SK-N-SH treated with all-trans-retinoic acid at 6 μM for 48 hours (cell line): ENCODE measurements at regions not wholly inside any gene's neighbourhood (a gene's known extent, or its start where the extent isn't known, plus 50 kb on each side); places are given as distances from the start of the nearest gene placed in this dataset.

Experiments used
- ARNTL ChIP-seq: fragments of 450-650 bp; formaldehyde crosslinking; IDR thresholded peaks from 2 replicates; pipeline ENCODE4 v1.5.0; 2020; ENCODE audit warnings: low read depth, mild to moderate bottlenecking, moderate library complexity, borderline replicate concordance
- BACH2 ChIP-seq: fragments of 250-450 bp; sonication (Bioruptor Pico); IDR thresholded peaks from 2 replicates; pipeline ENCODE4 v1.9.0; 2021; ENCODE audit warnings: mild to moderate bottlenecking, borderline replicate concordance
- CREB5 ChIP-seq: fragments of 250-450 bp; sonication (Bioruptor Pico); IDR thresholded peaks from 2 replicates; pipeline ENCODE4 v1.5.1; 2020; ENCODE audit warnings: low read depth, mild to moderate bottlenecking, moderate library complexity
- ESRRG ChIP-seq: fragments of 250-450 bp; sonication (Bioruptor Pico); IDR thresholded peaks from 2 replicates; pipeline ENCODE4 v1.6.1; 2021; ENCODE audit warnings: mild to moderate bottlenecking
- GLIS3 ChIP-seq: fragments of 250-450 bp; sonication (Bioruptor Pico); IDR thresholded peaks from 2 replicates; pipeline ENCODE4 v1.5.0; 2020; ENCODE audit warnings: mild to moderate bottlenecking, moderate library complexity
- PATZ1 ChIP-seq: fragments of 250-450 bp; sonication (Bioruptor Pico); IDR thresholded peaks from 2 replicates; pipeline ENCODE4 v1.8.0; 2020; ENCODE audit warnings: mild to moderate bottlenecking, moderate library complexity, borderline replicate concordance
- POU6F1 ChIP-seq: fragments of 250-450 bp; sonication (Bioruptor Pico); IDR thresholded peaks from 2 replicates; pipeline ENCODE4 v1.8.0; 2021; ENCODE audit warnings: low read depth, mild to moderate bottlenecking, moderate library complexity, borderline replicate concordance
- TOX ChIP-seq: fragments of 250-450 bp; sonication (Bioruptor Pico); IDR thresholded peaks from 2 replicates; pipeline ENCODE4 v1.8.0; 2021; ENCODE audit warnings: mild to moderate bottlenecking, moderate library complexity, borderline replicate concordance
- ZC3H10 ChIP-seq: fragments of 250-450 bp; sonication (Bioruptor Pico); IDR thresholded peaks from 2 replicates; pipeline ENCODE4 v1.5.1; 2021; ENCODE audit warnings: mild to moderate bottlenecking, moderate library complexity
- ZFP3 ChIP-seq: fragments of 250-450 bp; sonication (Bioruptor Pico); IDR thresholded peaks from 2 replicates; pipeline ENCODE4 v1.5.0; 2020; ENCODE audit warnings: mild to moderate bottlenecking, moderate library complexity
- ZFP30 ChIP-seq: fragments of 450-650 bp; formaldehyde crosslinking; IDR thresholded peaks from 2 replicates; pipeline ENCODE4 v1.5.0; 2022; ENCODE audit warnings: mild to moderate bottlenecking, moderate library complexity
- ZNF565 ChIP-seq: fragments of 450-650 bp; formaldehyde crosslinking; conservative IDR thresholded peaks from 2 replicates; pipeline ENCODE4 v1.5.0; 2020; ENCODE audit warnings: low read depth, mild to moderate bottlenecking, moderate library complexity
- ZNF8 ChIP-seq: fragments of 450-650 bp; formaldehyde crosslinking; IDR thresholded peaks from 2 replicates; pipeline ENCODE4 v1.5.0; 2020; ENCODE audit warnings: mild to moderate bottlenecking, moderate library complexity

- TF ChIP-seq ZNF8 (CRISPR knock-in tag): no peak
- TF ChIP-seq PATZ1 (CRISPR knock-in tag): no peak
- no peak for TF ChIP-seq ZC3H10 (CRISPR knock-in tag)
- no peak for TF ChIP-seq ESRRG (CRISPR knock-in tag)
- no peak for TF ChIP-seq ZNF565 (CRISPR knock-in tag)
- TF ChIP-seq TOX (CRISPR knock-in tag): no peak
- TF ChIP-seq CREB5 (CRISPR knock-in tag): no peak
- TF ChIP-seq GLIS3: no peak
- no peak for TF ChIP-seq ZFP3 (CRISPR knock-in tag)
- TF ChIP-seq ZFP30 (CRISPR knock-in tag): no peak
- no peak for TF ChIP-seq ARNTL (CRISPR knock-in tag)
- no peak for TF ChIP-seq POU6F1 (CRISPR knock-in tag)
- TF ChIP-seq BACH2 (CRISPR knock-in tag): no peak
These were observed 242.6 kb upstream of the GSE1 start for GRCh38 chr16:85370543-85370880.
